HUES48 (cell line): ENCODE measurements at regions not wholly inside any gene's neighbourhood (a gene's known extent, or its start where the extent isn't known, plus 50 kb on each side); places are given as distances from the start of the nearest gene placed in this dataset.
"Not testable (repeated sequence)": the region's sequence is repeated elsewhere in the genome, so short reads cannot be mapped to it uniquely, and the experiment has no call there.

Experiments
- H3K27ac ChIP-seq: one replicate; pipeline ENCODE4 v1.7.0; 2013; ENCODE audit warnings: low read depth, low read length, inconsistent platforms
- H3K27me3 ChIP-seq: 2 replicates; pipeline ENCODE4 v1.6.1; 2013; ENCODE audit warnings: mild to moderate bottlenecking, low read length; ENCODE audit not compliant: control insufficient read depth, insufficient read depth
- H3K36me3 ChIP-seq: 2 replicates; pipeline ENCODE4 v1.6.1; 2013; ENCODE audit warnings: low read length; ENCODE audit not compliant: control insufficient read depth, insufficient read depth
- H3K4me1 ChIP-seq: 2 replicates; pipeline ENCODE4 v1.6.1; 2013; ENCODE audit warnings: mild to moderate bottlenecking, low read length; ENCODE audit not compliant: control insufficient read depth, insufficient read depth
- H3K4me3 ChIP-seq: 2 replicates; pipeline ENCODE4 v1.5.1; 2013; ENCODE audit warnings: mild to moderate bottlenecking, low read depth, low read length
- H3K9ac ChIP-seq: 2 replicates; pipeline ENCODE4 v1.6.1; 2013; ENCODE audit warnings: mild to moderate bottlenecking, low read depth, low read length, moderate library complexity
- H3K9me3 ChIP-seq: 2 replicates; pipeline ENCODE4 v1.6.1; 2013; ENCODE audit warnings: low read length; ENCODE audit not compliant: control insufficient read depth, insufficient read depth

- no peak overlapping the region for H3K9ac ChIP-seq
- no peaks in the 10 kb centered on the region for H3K36me3 ChIP-seq
- no peak overlapping the region for H3K4me3 ChIP-seq
- no peaks in the 10 kb centered on the region for H3K9me3 ChIP-seq
- H3K27ac ChIP-seq, result no peak overlapping the region
- no peaks in the 10 kb centered on the region for H3K27me3 ChIP-seq
- H3K4me1 ChIP-seq, result 0 out of 2 replicates have a peak, but pooled peaks cover 4% of the 10 kb centered on the region
These were observed 206.6 kb downstream of the TFAP2B start for GRCh38 chr6:51025082-51025777.

GRCh38 chr6:51027283-51028065, 208.8 kb downstream of the TFAP2B start:
- H3K36me3 ChIP-seq, result no peaks in the 10 kb centered on the region

GRCh38 chr6:51028276-51028675, 209.6 kb downstream of the TFAP2B start:
- no peaks in the 10 kb centered on the region for H3K36me3 ChIP-seq
- no peaks in the 10 kb centered on the region for H3K27me3 ChIP-seq
- H3K27ac ChIP-seq, result no peak overlapping the region
- H3K9ac ChIP-seq, result no peak overlapping the region
- H3K4me3 ChIP-seq, result no peak overlapping the region
- 0 out of 2 replicates have a peak, but pooled peaks cover 4% of the 10 kb centered on the region for H3K4me1 ChIP-seq
- H3K9me3 ChIP-seq, result no peaks in the 10 kb centered on the region

More at GRCh38 chr6:51027283-51028065, 208.8 kb downstream of the TFAP2B start:
- H3K27ac ChIP-seq, result no peak overlapping the region
- no peak overlapping the region for H3K9ac ChIP-seq
- no peak overlapping the region for H3K4me3 ChIP-seq
- no peaks in the 10 kb centered on the region for H3K9me3 ChIP-seq
- no peaks in the 10 kb centered on the region for H3K27me3 ChIP-seq
- H3K4me1 ChIP-seq, result 0 out of 2 replicates have a peak, but pooled peaks cover 4% of the 10 kb centered on the region

- Histone ChIP-seq H3K27me3 (no peaks in the 10 kb centered on the region), H3K9ac (no peak overlapping the region), H3K36me3 (no peaks in the 10 kb centered on the region), H3K9me3 (no peaks in the 10 kb centered on the region), H3K4me1 (0 out of 2 replicates have a peak, but pooled peaks cover 4% of the 10 kb centered on the region), H3K27ac (no peak overlapping the region), H3K4me3 (no peak overlapping the region)
These were observed 210.9 kb downstream of the TFAP2B start for GRCh38 chr6:51029561-51029960.

GRCh38 chr6:51045548-51045947, 226.9 kb downstream of the TFAP2B start:
- Histone ChIP-seq H3K9ac (no peak overlapping the region), H3K27me3 (no peaks in the 10 kb centered on the region), H3K27ac (no peak overlapping the region), H3K36me3 (no peaks in the 10 kb centered on the region), H3K4me1 (no peaks in the 10 kb centered on the region), H3K4me3 (no peak overlapping the region), H3K9me3 (no peaks in the 10 kb centered on the region)

DNA sequence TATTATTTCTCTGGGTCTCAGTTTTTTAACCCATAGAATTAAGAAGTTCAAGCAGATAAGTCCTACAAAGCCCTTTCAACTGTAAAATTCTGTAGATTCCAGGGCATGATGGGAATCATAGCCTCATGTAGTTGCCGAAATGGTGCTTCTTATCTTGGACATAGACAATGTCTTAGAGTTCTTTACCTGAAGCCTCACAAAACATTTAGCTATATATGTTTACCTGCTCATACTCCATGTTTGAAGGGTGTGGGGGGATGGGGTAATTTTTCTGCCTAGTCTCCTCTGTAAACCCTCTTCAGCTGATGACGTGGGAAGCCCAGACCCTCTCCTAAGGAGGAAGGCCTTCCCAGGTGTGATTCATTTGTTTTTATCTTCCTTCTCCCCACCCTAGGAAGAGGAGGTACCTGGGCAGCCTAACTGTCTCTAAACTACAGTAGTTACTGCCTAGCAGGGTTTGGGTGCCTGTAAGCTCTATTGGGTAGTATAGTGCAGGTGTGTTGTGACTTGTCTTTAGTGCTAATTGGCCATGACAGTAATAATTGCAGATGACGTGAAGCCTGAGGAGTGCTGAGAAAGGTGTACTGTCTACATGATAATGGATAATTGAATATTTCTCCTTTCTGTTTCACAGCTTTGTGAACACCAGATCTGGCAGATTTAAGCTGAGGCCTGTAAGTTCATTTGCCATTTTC, 230.8 kb downstream of the TFAP2B start:
- Histone ChIP-seq H3K27me3 (no peaks in the 10 kb centered on the region), H3K36me3 (no peaks in the 10 kb centered on the region), H3K4me3 (no peak overlapping the region), H3K27ac (no peak overlapping the region), H3K9ac (no peak overlapping the region), H3K4me1 (no peaks in the 10 kb centered on the region), H3K9me3 (no peaks in the 10 kb centered on the region)

DNA sequence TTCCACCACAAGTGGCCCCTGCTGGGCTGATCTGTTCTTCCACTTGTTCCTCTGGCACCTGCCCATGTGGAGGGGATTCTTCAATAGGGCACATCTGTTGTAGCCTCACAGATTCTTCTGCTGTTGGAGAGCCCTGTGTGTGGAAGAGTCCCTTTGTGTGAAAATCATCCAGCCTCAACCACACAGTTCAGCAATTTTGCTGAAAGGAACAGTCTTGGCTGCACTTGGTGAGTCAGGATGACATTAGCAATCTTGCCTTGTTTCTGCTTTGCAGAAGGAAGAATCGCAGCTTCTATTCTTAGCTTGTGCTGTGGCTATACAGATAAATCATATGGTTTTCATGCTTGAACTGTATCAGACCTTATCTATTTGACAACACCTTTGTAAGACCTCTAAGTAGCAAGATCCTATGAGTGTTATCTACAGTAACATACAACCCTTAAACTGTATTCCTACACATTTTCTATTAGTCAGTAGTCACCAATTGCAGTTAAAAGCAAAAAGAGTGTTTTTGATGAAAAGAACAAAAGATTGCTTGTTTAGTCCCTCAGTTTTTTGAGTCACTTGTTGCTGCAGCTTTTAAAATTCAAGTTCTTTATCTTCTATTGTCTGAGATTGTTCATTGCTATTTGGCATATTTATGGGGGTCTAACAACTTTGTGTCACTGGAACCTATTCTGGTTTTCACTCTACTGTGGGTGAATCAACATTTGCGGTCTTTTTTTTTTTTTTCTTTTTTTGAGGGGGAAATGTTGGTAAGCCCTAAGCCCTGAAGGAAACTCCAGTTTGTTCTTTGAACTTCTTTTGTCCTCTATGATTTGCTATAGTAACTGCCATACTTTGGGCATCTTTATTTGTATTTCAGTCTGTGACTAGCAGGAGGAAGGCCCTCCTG, 231.6 kb downstream of the TFAP2B start:
- H3K27ac ChIP-seq, result no peak overlapping the region
- no peaks in the 10 kb centered on the region for H3K9me3 ChIP-seq
- no peak overlapping the region for H3K4me3 ChIP-seq
- no peaks in the 10 kb centered on the region for H3K27me3 ChIP-seq
- no peak overlapping the region for H3K9ac ChIP-seq
- H3K4me1 ChIP-seq, result no peaks in the 10 kb centered on the region
- no peaks in the 10 kb centered on the region for H3K36me3 ChIP-seq

GRCh38 chr6:51052716-51053115, 234.0 kb downstream of the TFAP2B start:
- H3K27me3 ChIP-seq, H3K4me3 ChIP-seq, H3K9me3 ChIP-seq, H3K27ac ChIP-seq, H3K36me3 ChIP-seq, H3K9ac ChIP-seq, H3K4me1 ChIP-seq: not testable (repeated sequence)

DNA sequence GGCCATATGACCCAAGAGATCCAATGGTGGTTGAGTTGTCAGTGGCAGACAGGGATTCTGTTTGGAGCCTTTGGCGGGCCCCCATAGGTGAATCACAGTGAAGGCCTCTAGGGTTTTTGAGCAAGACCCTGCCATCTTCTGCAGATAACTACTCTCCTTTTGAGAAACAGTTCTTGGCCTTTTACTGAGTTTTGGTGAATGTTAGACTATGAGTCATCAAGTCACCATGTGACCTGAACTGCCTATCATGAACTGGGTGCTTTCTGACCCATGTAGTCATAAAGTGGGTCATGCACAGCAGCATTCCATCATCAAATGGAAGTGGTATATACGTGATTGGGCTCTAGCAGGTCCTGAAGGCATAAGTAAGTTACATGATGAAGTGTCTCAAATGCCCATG, 236.6 kb downstream of the TFAP2B start:
- H3K36me3 ChIP-seq, H3K27me3 ChIP-seq, H3K4me1 ChIP-seq, H3K9me3 ChIP-seq, H3K9ac ChIP-seq, H3K27ac ChIP-seq, H3K4me3 ChIP-seq: not testable (repeated sequence)

- no peak overlapping the region for H3K4me3 ChIP-seq
- no peaks in the 10 kb centered on the region for H3K36me3 ChIP-seq
- no peaks in the 10 kb centered on the region for H3K9me3 ChIP-seq
- H3K9ac ChIP-seq, result no peak overlapping the region
- H3K4me1 ChIP-seq, result 0 out of 2 replicates have a peak, but pooled peaks cover 6% of the 10 kb centered on the region
- no peak overlapping the region for H3K27ac ChIP-seq
- no peaks in the 10 kb centered on the region for H3K27me3 ChIP-seq
These were observed 238.6 kb downstream of the TFAP2B start for GRCh38 chr6:51057296-51057695.
